HG03097 (cell line): ENCODE measurements at regions not wholly inside any gene's neighbourhood (a gene's known extent, or its start where the extent isn't known, plus 50 kb on each side); places are given as distances from the start of the nearest gene placed in this dataset.
"Not testable (repeated sequence)": the region's sequence is repeated elsewhere in the genome, so short reads cannot be mapped to it uniquely, and the experiment has no call there.

Source experiments
- ATAC-seq: cut with Tn5 transposase; IDR thresholded peaks from one replicate; pipeline ENCODE4 v1.9.1; 2021; ENCODE audit not compliant: unreplicated experiment, low FRiP score

DNA sequence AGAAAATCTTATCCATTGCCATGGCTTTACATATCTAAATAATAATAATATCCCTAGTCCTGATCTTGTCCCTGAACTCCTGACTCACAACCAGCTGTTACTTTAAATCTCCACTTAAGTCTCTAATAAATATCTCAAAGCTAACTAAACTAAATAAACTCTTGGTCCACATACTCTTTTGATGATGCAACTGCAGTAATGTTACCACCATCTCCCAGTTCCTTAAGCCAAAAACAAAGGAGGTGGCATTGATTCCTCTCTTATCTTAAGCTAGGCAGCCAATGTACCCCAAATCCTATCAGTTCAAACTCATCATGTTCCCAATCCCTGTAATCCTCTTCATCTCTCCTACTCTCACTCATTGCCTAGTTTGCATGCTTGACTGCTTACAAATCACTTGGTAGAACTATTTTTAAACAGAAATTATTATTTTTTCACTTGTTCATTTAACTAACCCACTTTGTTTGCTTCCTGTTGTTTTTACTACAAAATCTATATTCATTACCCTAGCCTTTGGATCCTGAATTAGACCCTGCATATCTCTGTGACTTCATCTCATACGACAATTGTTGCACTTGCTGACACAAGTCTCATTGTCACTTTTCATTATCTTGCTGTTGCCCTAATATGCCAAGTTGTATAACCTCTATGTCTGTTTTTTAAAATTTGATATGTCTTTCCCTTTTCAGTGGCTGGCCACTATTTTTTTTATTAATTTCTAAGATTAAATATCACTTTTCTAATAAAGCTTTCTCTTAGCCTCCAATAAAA lies 462.2 kb downstream of the ZPLD1 start:
- no peak for ATAC-seq

DNA sequence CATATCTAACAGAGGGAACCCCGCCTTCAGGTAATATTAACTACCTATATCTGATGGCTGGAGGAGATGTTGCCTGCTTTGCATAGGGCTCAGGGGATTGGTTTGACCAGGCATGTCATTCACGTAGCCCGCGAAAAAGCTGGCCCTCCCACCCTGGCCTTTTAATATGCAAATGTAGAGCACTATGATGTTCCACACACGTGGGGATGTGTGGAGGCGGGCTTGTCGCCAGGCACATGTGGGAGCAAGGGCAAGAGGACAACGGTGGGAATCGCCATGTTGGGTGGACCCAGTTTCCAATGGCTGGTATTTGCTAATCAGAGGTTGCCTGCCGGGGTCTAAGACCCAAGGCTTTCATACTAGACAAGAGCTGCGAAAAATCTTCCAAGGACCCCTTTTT lies 469.8 kb downstream of the ZPLD1 start:
- ATAC-seq: no peak

DNA sequence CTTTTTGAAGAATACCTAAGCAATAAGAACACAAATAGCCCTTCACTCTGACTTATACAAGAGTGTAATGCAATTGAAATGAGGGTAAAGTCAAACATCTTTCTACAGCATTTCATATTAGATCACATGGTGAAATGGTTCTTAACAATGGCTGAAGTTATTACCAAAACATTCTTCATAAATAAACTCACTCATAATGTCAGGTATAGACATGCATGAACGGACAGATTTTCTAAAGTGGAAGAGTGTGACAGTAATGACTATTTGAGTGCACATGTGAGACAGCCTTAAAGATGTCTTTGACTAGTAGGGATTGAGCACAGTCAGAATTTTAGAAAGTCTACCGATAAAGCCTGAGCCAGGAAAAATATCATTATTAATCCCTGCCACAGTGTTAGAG lies 471.0 kb downstream of the ZPLD1 start:
- ATAC-seq: no peak

DNA sequence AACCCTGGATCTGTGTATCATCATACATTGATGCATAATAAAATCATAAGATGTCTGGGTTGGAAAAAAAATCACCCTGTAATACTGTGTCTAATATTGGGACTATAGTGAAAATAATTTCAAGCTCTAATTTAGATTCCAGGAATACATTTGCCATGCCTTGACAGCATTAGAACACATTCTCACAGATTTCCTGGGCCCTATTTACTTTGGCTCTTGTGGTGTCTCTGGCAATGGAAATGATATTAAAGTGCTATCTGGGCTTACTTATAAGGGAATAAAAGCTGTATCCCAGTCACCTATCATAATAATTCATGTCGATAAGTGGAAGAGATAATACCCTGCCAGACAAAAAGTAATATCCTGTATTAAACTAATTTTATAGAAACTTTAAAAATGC lies 472.0 kb downstream of the ZPLD1 start:
- ATAC-seq: no peak

DNA sequence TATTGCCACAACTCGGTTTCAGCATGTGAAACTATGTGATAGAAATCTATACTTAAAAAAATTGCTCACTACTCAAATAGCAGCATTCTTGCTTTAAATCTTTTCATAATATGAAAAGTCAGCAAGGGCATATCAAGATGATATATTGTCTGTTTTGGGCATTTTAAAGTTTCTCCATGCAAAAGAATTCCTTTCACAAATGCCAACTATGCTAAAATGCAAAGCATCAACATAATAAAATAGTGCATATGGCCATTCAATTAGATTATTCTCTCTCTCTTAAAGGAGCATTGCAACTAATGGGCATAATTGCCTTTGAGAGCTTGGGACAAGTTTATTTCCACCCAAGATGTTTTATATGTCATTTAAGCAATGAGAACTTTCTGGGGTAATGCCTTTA lies 475.1 kb downstream of the ZPLD1 start:
- ATAC-seq: no peak

DNA sequence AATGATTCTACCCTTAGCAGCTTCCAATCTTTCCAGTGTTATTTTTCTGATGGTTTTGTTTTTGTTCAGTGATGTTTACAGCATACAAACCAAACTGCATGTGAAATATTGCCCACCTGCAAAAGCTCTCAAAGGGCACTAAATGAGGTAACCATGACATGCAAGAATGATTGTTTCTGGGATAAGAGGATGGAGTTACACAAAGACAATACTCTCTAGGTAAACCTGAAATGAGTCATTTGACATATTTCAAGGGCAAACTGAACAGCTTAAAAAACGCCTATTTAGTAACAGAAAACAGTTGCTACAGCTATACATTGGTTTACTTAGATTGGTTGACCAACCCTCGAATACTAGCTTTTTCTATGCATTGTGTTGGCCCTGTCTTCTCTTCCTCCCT lies 481.7 kb downstream of the ZPLD1 start:
- ATAC-seq: no peak

DNA sequence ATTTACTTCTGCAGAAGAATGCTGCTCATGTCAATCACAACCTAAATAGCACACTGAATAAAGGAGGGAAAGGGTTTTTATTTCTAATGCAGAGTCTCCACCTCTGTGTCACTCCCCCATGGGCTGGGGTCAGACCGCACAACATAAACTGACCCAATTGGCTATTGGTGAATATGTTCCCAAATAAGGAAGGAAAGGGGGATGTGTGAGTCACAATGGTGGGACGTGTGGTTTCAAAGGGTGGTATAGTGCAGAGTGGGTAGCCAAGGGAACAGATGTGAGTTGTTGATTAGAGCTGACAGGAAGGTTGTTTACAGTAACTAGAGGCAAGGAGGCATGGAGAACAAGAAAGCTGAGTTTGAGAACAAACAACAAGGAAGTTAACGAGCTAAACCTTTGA lies 491.8 kb downstream of the ZPLD1 start:
- ATAC-seq: no peak

DNA sequence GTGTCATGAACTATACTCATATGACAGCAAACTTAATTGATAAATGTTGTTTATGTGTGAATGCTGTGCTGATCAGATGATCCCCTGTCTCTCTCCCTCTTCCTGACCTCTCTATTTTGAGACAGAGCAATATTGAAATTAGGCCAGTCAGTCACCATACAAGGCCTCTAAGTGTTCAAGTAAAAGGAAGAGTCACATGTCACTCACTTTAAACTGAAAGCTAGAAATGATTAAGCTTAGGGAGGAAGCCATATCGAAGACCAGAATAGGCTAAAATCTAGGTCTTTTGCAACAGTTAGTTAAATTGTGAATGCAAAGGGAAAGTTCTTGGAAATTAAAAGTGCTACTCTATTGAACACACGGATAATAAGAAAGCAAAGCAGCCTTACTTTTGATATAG lies 498.6 kb downstream of the ZPLD1 start:
- ATAC-seq: no peak

DNA sequence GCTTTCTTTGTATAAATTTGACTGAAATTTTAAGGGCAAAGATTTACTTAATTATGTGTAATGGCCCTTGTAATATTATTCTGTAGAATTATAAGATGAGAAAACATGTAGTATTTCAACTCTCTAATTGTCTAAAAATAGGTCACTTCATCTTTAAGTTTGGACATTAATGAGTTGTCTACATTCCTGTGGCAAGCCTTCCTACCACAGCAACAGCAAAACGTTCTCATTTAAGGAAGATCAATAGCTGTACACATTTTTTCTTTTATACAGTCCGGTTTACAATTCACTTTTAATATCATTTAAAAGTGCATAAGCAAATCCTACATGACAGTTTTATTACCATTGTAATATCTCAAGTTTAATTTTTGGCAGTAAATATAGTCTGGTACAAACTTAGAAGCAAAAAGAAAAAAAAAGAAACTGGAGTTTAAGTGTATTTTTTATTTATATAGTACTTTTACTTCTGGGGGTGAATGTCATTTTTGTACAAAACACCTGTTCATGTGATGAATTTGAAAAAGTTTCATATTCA lies 501.8 kb downstream of the ZPLD1 start:
- ATAC-seq: no peak

DNA sequence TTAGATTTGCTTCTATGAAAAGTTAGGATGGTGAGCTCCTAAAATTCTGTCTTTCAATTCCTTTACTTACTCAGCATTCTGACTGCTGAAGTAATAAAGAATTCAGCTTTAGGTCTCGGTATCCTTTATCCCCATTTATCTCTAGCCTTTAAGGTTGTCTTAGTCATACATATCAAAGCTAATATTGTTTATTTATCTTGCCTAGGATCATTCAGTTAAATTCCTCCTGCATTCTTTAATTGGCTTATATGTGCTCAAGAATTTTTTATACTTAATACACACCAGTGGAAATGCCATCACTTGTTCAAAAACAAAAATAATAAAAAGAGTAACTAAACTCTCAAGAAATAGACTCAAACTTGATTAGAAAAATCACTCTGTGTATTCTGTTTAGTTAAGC lies 507.0 kb downstream of the ZPLD1 start:
- no peak for ATAC-seq

DNA sequence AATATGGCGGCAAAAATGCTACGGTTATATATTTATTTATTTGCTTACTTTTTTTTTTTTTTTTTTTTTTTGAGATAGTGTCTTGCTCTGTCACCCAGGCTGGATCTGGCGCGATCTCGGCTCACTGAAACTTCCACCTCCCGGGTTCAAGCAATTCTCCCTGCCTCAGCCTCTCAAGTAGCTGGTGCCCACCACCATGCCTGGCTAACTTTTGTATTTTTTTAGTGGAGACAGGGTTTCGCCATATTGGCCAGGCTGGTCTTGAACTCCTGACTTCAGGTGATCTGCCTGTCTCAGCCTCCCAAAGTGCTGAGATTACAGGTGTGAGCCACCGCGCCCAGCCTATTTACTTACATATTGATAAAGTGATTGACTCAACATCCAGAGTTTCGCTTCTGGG lies 511.6 kb downstream of the ZPLD1 start:
- ATAC-seq: not testable (repeated sequence)

DNA sequence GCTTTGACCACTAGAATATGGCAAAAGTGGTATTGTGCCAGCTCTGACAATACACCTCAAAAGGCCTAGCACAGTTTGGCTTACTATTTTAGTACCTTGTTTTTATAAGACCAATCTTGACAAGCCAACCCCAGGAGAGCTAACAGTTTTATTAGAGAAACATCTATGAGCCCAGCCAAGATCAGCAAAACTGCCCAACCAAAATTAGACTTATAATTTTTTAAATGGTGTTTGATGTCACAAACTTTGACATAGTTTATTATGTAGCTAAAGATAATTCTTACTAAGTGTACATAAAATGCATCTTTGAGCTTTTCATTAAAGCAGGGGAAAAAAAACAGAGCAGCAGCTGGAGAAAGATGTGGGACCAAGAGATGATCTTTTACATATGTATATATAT lies 537.5 kb downstream of the ZPLD1 start:
- ATAC-seq: no peak

DNA sequence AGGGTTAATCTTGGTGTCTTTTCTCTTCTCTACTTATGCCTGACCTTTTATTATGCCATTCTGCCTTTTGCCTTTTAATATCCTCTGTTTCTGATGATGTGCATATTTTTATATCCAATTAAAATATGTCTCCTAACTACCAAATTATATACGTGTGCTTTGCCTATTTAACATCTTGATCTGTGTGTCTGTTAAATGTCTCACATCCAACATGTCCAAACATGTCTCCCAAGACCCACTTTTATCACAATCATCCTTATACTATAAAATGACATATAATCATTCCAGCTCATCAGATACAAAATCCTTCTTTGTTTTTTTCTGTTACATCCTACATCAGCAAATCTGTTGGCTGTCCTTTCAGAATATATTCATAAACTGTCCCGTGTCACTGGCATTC lies 539.5 kb downstream of the ZPLD1 start:
- ATAC-seq: no peak

DNA sequence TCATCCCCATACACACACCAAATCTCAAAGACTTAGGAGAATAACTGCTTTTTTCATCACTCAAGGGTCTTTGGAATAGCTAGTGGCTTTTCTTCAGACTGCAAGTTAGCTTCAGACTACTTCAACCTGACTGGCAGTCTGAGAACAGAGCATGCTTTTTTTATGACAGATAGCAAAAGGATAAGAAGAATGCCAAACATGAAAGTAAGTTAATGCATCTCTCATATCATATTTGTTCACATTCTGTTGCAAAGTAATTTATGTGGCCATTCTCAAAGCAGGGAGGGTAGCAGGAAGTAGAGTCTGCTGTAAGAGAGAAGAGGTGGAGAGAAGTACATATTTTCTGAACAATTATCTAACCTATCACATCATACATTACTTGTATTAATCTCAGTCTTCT lies 544.4 kb downstream of the ZPLD1 start:
- no peak for ATAC-seq

DNA sequence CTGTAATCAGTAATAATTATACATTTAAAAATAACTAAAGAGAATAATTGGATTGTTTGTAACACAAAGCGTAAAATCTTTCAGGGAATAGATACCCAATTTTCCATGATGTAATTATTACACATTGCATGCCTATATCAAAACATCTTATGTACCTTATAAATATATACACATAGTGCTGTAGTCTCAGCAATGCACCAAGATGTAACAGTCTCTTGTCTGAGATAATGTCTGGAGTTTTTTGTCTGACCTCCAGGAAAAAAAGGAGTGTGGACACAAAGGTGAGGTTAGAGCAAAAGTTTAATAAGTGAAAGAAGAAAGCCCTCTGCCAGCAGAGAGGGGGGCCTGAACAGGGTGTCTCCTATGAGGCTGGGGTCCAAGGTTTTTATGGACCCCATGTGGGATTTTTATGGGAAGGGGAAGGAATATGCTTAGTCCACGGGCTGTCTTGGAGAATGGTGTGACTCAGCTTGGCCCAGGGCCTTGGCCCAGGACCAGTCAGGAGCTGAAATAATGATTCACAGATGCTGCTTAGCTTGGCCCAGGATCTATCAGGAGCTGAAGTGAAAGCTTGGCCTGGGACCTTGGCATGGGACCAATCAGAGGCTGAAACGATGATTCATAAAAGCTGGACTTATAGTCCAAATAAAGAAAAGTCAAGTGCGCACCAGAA lies 545.0 kb downstream of the ZPLD1 start:
- no peak for ATAC-seq

DNA sequence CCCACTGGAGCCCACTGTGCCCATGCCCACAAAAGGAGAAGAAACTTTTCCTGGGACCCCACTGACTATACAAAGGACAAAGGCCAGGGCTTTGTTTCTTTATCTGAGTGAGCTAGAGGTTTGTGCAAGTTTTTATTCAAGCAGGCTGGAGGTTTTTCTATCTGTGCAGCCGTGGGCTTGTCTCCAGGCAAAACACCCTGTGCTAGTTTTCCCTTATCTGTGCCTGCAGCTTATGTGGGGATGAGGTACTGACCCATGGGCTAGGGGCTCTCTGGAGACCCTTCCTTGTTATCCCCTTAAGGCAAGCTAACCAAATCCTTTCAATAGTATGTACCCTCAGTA lies 545.5 kb downstream of the ZPLD1 start:
- no peak for ATAC-seq

DNA sequence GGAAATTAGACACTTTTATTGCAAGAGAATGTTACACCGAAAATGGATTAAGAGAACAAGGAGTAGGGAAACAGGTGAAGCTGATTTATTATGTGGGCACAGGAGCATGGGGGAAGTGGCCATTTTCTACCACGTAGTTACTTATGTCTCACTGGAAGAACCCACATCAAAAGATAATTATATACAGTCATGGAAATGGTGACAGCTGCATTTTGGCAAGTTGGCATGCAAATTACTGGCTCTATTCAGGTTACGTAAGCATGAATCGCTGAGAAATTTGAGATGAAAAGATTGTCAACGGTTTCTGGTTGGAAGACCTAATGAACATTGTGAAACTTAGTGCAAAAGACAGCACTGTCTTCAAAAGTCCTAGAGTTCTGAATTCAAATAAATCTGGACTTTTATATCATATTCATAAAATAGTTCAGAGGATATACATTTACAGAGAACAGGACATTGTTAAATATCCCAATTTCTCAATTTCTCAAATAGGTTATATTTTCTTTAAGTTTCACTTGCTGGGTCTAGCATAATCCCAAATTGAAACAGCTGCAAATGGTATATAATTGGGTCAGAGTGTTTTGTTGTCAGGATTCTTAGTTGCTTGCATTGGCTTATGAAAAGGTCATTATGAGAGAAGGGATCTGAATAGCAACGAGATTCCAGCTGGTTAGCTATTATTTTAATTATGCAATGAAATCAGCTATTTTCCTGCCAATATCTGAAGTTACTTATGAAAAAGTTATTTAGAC lies 567.8 kb downstream of the ZPLD1 start:
- no peak for ATAC-seq

DNA sequence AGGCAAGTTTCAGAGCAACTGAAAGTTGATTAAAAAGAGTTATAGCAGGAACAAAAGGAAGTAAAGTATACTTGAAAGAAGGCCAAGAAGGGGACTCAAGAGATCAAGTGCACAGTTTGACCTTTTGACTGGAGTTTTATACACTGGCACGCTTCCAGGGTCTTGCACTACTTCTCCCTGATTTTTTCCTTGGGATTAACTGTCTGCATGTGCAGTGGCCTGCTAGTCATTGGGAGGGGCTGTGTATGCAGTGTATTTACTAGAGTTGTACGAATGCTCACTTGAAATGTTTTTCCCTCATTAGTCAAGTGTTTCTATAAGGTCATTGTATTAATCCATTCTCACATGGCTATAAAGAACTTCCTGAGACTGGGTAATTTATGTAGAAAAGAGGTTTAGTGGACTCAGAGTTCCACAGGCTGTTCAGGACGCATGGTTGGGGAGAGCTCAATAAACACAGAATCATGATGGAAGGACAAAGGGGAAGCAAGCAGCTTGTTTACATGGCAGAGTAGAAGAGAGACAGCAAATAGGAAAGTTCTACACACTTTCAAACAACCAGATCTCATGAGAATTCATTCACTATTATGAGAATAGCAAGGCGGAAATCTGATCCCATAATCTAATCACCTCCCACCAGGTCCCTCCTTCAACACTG lies 571.8 kb downstream of the ZPLD1 start:
- ATAC-seq: no peak

DNA sequence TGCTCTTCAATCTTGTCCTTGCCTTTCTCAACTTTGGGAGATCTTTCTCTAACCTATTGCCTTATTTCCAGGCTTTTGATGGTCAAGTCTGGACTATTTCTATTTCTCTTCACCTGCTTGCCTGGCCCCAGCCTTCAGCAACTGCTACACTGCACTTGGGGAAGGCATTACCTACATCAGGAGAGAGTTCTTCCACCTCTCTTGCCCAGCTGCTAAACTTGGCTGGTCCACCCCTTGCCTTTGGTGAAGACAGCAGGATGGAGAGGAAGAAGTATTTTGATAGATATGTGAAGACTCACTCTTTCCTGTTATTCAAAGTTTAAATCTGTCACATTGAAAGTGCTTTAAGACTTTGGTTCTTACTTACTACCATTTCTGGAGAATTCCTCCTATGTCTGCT lies 574.8 kb downstream of the ZPLD1 start:
- ATAC-seq: no peak

DNA sequence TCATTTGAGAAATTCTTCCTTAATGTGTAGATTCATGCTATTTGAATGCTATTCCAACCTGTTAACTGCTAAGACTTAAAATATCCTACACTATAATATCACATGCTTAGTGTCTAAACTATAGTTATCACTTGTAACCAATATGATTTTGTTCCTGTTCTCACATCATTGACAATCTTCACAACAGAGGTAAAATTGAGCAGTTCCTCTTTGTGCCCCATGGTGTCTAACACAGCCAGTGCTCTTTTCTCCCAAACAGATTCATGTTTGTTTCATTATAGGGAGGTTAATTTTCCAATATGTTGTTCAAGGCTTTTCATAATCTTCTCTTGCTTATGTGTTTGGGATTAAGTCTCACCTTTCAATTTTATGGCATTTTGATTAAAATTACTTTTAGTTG lies 591.1 kb downstream of the ZPLD1 start:
- no peak for ATAC-seq

DNA sequence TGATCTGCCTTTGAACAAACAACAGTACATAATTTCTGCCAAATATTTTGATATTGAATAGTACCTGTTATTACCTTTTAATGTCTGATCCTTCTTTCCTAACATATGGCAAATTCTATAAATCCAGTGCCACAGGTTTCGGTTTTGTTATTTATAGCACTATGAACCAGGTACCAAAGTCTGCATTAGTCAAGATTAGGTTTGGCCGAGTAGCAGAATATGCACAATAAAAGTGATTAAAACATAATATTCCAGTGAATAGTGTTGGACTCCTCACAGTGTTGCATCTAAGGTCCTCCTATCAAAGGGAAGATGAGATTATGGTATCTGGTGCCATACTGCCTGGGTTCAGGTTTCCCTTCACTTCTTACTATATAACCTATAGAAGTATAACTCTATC lies 599.0 kb downstream of the ZPLD1 start:
- ATAC-seq: no peak
